ENCODE measurements at regions not wholly inside any gene's neighbourhood (a gene's known extent, or its start where the extent isn't known, plus 50 kb on each side); places are given as distances from the start of the nearest gene placed in this dataset.

- no peak for TF ChIP-seq EZH2 (IDR thresholded peaks at IDR 0.05; ENCODE audit: low read depth, low read length, severe bottlenecking)
- TF ChIP-seq CTCF (IDR thresholded peaks at IDR 0.05; ENCODE audit: control extremely low read depth in 1 of 3, insufficient read depth in 1 of 3, low read depth in 1 of 3, low read length in 3 of 3), result no peak
- TF ChIP-seq POLR2AphosphoS5 (IDR thresholded peaks at IDR 0.05; ENCODE audit: low read depth, low read length), result no peak
- TF ChIP-seq YY1 (IDR thresholded peaks at IDR 0.05; ENCODE audit: low read depth, low read length), result no peak
- TF ChIP-seq GABPA (IDR thresholded peaks at IDR 0.05; ENCODE audit: borderline replicate concordance, insufficient read depth, low read length), result no peak
Measured at GRCh38 chr5:18977880-18978279, 1010.1 kb downstream of the CDH18 start.

Measured in H1 (cell line).